ENCODE measurements at regions not wholly inside any gene's neighbourhood (a gene's known extent, or its start where the extent isn't known, plus 50 kb on each side); places are given as distances from the start of the nearest gene placed in this dataset.

DNA sequence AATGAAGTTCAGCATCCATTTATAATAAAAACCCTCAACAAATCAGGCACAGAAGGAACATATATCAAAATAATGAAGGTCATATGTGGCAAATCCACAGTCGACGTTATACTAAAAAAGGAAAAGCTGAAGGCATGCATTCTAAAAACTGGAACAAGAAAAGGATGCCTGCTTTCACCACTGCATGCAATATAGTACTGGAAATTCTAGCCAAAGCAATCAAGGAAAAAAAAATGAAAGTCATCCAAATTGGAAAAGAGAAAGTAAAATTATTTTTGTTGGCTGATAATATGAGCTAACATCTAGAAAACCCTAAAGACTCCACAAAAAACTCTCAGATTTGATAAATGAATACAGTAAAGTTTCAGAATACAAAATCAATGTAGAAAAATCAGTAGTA lies 1123.2 kb downstream of the TBL1XR1 start:
- ChIA-PET POLR2A (ENCODE audit: unreplicated experiment) (no interaction called here), CTCF (no interaction called here)
- no peaks in the 10 kb centered on the region for H3K27me3 ChIP-seq (ENCODE audit: insufficient read depth, low read depth)
- H3K4me3 ChIP-seq = no peak overlapping the region
- no peak overlapping the region for H2AFZ ChIP-seq
- no peak overlapping the region for H3K4me2 ChIP-seq
- H3K36me3 ChIP-seq (ENCODE audit: low read depth) = no peaks in the 10 kb centered on the region
- no peak overlapping the region for H3K27ac ChIP-seq
- BruUV-seq (replicated peaks) = no TSS peak
- no peak for DNase-seq
- TF ChIP-seq CTCF (conservative IDR thresholded peaks at IDR 0.05) (no peak), EZH2 (IDR thresholded peaks at IDR 0.05; ENCODE audit: low read depth) (no peak)
- no peaks in the 10 kb centered on the region for H3K79me2 ChIP-seq (ENCODE audit: low read depth)
- no peaks in the 10 kb centered on the region for H4K20me1 ChIP-seq (ENCODE audit: insufficient read depth)
- H3K9me2 ChIP-seq (ENCODE audit: insufficient read depth) = no peaks in the 10 kb centered on the region
- H3F3A ChIP-seq (ENCODE audit: insufficient read depth, low read depth) = no peaks in the 10 kb centered on the region
- H3K9me3 ChIP-seq (ENCODE audit: insufficient read depth, low read depth) = 0 out of 2 replicates have a peak, but pooled peaks cover 3% of the 10 kb centered on the region
- intact Hi-C loops (cut with micrococcal nuclease; ENCODE audit: unreplicated experiment) = no loop called here
- H3K4me1 ChIP-seq (replicated peaks; ENCODE audit: insufficient read depth) = no peaks in the 10 kb centered on the region

DNA sequence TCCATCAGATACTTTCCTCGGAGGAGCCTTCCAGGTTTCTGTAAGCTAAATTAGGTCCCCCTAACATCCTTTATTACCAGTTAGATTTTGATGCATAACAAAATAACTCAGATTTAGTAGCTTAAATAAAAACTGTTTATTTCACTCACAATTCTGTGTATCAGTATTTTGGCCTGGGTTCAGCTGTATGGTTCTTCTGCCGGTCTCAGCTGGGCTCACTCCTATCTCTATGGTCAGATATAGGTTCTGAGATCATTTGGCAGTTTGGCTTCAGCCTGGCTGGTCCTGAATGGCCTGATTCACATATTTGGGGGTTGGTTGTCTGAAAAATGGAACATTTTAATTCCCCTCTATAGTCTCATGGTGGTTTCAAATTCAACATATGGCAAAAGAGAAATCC lies 1125.3 kb downstream of the TBL1XR1 start:
- no peaks in the 10 kb centered on the region for H3K27me3 ChIP-seq (ENCODE audit: insufficient read depth, low read depth)
- POLR2A ChIA-PET (ENCODE audit: unreplicated experiment) = no interaction called here

GRCh38 chr3:176068750-176069149 lies 1128.5 kb downstream of the TBL1XR1 start:
- Histone ChIP-seq H3F3A (ENCODE audit: insufficient read depth, low read depth) (no peaks in the 10 kb centered on the region), H3K9me2 (ENCODE audit: insufficient read depth) (no peaks in the 10 kb centered on the region), H3K4me2 (no peak overlapping the region), H3K4me1 (replicated peaks; ENCODE audit: insufficient read depth) (no peaks in the 10 kb centered on the region), H4K20me1 (ENCODE audit: insufficient read depth) (no peaks in the 10 kb centered on the region), H2AFZ (no peak overlapping the region), H3K9me3 (ENCODE audit: insufficient read depth, low read depth) (no peaks in the 10 kb centered on the region), H3K79me2 (ENCODE audit: low read depth) (no peaks in the 10 kb centered on the region), H3K27ac (no peak overlapping the region), H3K4me3 (no peak overlapping the region), H3K36me3 (ENCODE audit: low read depth) (no peaks in the 10 kb centered on the region), H3K27me3 (ENCODE audit: insufficient read depth, low read depth) (no peaks in the 10 kb centered on the region)
- ChIA-PET CTCF (no interaction called here), POLR2A (ENCODE audit: unreplicated experiment) (no interaction called here)
- DNase-seq = no peak
- TF ChIP-seq CTCF (conservative IDR thresholded peaks at IDR 0.05) (no peak), EZH2 (IDR thresholded peaks at IDR 0.05; ENCODE audit: low read depth) (no peak)
- intact Hi-C loops (cut with micrococcal nuclease; ENCODE audit: unreplicated experiment) = no loop called here
- no TSS peak for BruUV-seq (replicated peaks)

More for the DNA sequence above, 1125.3 kb downstream of the TBL1XR1 start:
- no peaks in the 10 kb centered on the region for H3K9me2 ChIP-seq (ENCODE audit: insufficient read depth)
- intact Hi-C loops (cut with micrococcal nuclease; ENCODE audit: unreplicated experiment) = no loop called here
- H3K36me3 ChIP-seq (ENCODE audit: low read depth) = no peaks in the 10 kb centered on the region
- CTCF ChIA-PET = no interaction called here
- H3K79me2 ChIP-seq (ENCODE audit: low read depth) = no peaks in the 10 kb centered on the region
- H3K27ac ChIP-seq = no peak overlapping the region
- no peaks in the 10 kb centered on the region for H3F3A ChIP-seq (ENCODE audit: insufficient read depth, low read depth)
- no peaks in the 10 kb centered on the region for H3K4me1 ChIP-seq (replicated peaks; ENCODE audit: insufficient read depth)
- no peak for DNase-seq
- H3K4me2 ChIP-seq = no peak overlapping the region
- BruUV-seq (replicated peaks) = no TSS peak
- no peak overlapping the region for H3K4me3 ChIP-seq
- peak overlapping the region; percentile 20; the same call in 1 of the 2 replicates for H2AFZ ChIP-seq
- 0 out of 2 replicates have a peak, but pooled peaks cover 3% of the 10 kb centered on the region for H3K9me3 ChIP-seq (ENCODE audit: insufficient read depth, low read depth)
- H4K20me1 ChIP-seq (ENCODE audit: insufficient read depth) = no peaks in the 10 kb centered on the region
- TF ChIP-seq CTCF (conservative IDR thresholded peaks at IDR 0.05) (no peak), EZH2 (IDR thresholded peaks at IDR 0.05; ENCODE audit: low read depth) (no peak)

Measured in PC-9 (cell line).